CD4-positive, CD25-positive, alpha-beta regulatory T cell (primary cell): ENCODE measurements at regions not wholly inside any gene's neighbourhood (a gene's known extent, or its start where the extent isn't known, plus 50 kb on each side); places are given as distances from the start of the nearest gene placed in this dataset.
"Not testable (repeated sequence)": the region's sequence is repeated elsewhere in the genome, so short reads cannot be mapped to it uniquely, and the experiment has no call there.

Experiments
- ATAC-seq, 2 donors: fragments of 150-1000 bp; cut with Tn5 transposase; one replicate each; pipeline ENCODE4 v1.10.0; 2021; ENCODE audit warnings: low read depth in 2 of 2, moderate number of reproducible peaks in 2 of 2, moderate library complexity in 1 of 2
- DNase-seq, 3 donors: peaks; one replicate each; pipeline versions ENCODE4 v3.0.0 to v3.0.0-alpha.2; 2012 to 2022; ENCODE audit warnings: mixed read lengths in 1 of 3
- H3K27ac ChIP-seq: one replicate; pipeline ENCODE4 v1.7.0; 2013; ENCODE audit warnings: mild to moderate bottlenecking, low read length; ENCODE audit not compliant: insufficient read depth, poor library complexity, severe bottlenecking
- H3K27me3 ChIP-seq: one replicate; pipeline ENCODE4 v1.7.0; 2013; ENCODE audit warnings: low read length; ENCODE audit not compliant: control insufficient read depth, insufficient read depth
- H3K36me3 ChIP-seq: one replicate; pipeline ENCODE4 v1.7.0; 2013; ENCODE audit warnings: mild to moderate bottlenecking, low read length, moderate library complexity; ENCODE audit not compliant: control insufficient read depth, insufficient read depth
- H3K4me1 ChIP-seq: 2 replicates; pipeline ENCODE4 v1.7.0; 2013; ENCODE audit warnings: mild to moderate bottlenecking, low read length; ENCODE audit not compliant: insufficient read depth, control insufficient read depth, poor library complexity, severe bottlenecking
- H3K4me3 ChIP-seq: one replicate; pipeline ENCODE4 v1.7.0; 2013; ENCODE audit warnings: low read depth, mild to moderate bottlenecking, low read length, moderate library complexity
- H3K9me3 ChIP-seq, 2 experiments: 1 replicate in 1 of 2; 2 replicates in 1 of 2; pipeline ENCODE4 v1.7.0; 2013; ENCODE audit warnings: low read length in 2 of 2, mild to moderate bottlenecking in 1 of 2, moderate library complexity in 1 of 2; ENCODE audit not compliant: control insufficient read depth in 2 of 2
- H3K27ac Mint-ChIP-seq, 3 donors: one replicate each; pipeline ENCODE4 v1.8.0; 2020 to 2022; ENCODE audit warnings: mild to moderate bottlenecking in 3 of 3, mixed read lengths in 3 of 3, moderate library complexity in 2 of 3
- H3K27me3 Mint-ChIP-seq: one replicate; pipeline ENCODE4 v1.8.0; 2022; ENCODE audit warnings: mild to moderate bottlenecking, mixed read lengths
- H3K36me3 Mint-ChIP-seq: one replicate; pipeline ENCODE4 v1.8.0; 2020; ENCODE audit warnings: mixed read lengths
- H3K4me1 Mint-ChIP-seq, 4 donors: one replicate each; pipeline ENCODE4 v1.8.0; 2020 to 2022; ENCODE audit warnings: mixed read lengths in 4 of 4, mild to moderate bottlenecking in 1 of 4
- H3K4me3 Mint-ChIP-seq, 4 donors: one replicate each; pipeline ENCODE4 v1.8.0; 2020 to 2022; ENCODE audit warnings: mild to moderate bottlenecking in 4 of 4, mixed read lengths in 4 of 4, moderate library complexity in 3 of 4
- H3K9me3 Mint-ChIP-seq, 7 donors: one replicate each; pipeline ENCODE4 v1.8.0; 2020 to 2022; ENCODE audit warnings: mixed read lengths in 7 of 7, mild to moderate bottlenecking in 3 of 7, moderate library complexity in 2 of 7

- Mint-ChIP-seq H3K36me3 (no peaks in the 10 kb centered on the region), H3K27ac (no peak overlapping the region), H3K27me3 (no peaks in the 10 kb centered on the region), H3K4me3 (no peak overlapping the region), H3K4me1 (no peaks in the 10 kb centered on the region), H3K9me3 (no peaks in the 10 kb centered on the region)
- Histone ChIP-seq H3K27me3 (no peaks in the 10 kb centered on the region), H3K4me1 (no peaks in the 10 kb centered on the region), H3K4me3 (no peak overlapping the region), H3K27ac (no peak overlapping the region), H3K36me3 (no peaks in the 10 kb centered on the region), H3K9me3 (no peaks in the 10 kb centered on the region)
- no peak for ATAC-seq
- no peak for DNase-seq
Observed at GRCh38 chr6:91079969-91080368, 493.1 kb upstream of the MAP3K7 start.

- DNase-seq (no peak), ATAC-seq (no peak)
- Histone ChIP-seq H3K27ac (no peak overlapping the region), H3K36me3 (no peaks in the 10 kb centered on the region), H3K27me3 (no peaks in the 10 kb centered on the region), H3K4me3 (no peak overlapping the region), H3K9me3 (no peaks in the 10 kb centered on the region), H3K4me1 (no peaks in the 10 kb centered on the region)
- H3K4me1 Mint-ChIP-seq, result no peaks in the 10 kb centered on the region
- H3K9me3 Mint-ChIP-seq, result no peaks in the 10 kb centered on the region
- no peaks in the 10 kb centered on the region for H3K27me3 Mint-ChIP-seq
- no peak overlapping the region for H3K4me3 Mint-ChIP-seq
- H3K27ac Mint-ChIP-seq, result no peak overlapping the region
- H3K36me3 Mint-ChIP-seq, result no peaks in the 10 kb centered on the region
Observed at GRCh38 chr6:91075244-91075976, 488.5 kb upstream of the MAP3K7 start.

- Mint-ChIP-seq H3K4me3 (no peak overlapping the region), H3K36me3 (no peaks in the 10 kb centered on the region), H3K4me1 (no peaks in the 10 kb centered on the region), H3K27me3 (no peaks in the 10 kb centered on the region), H3K9me3 (peaks cover 0 to 7% (median 2%) of the 10 kb centered on the region in 7 donors), H3K27ac (no peak overlapping the region)
- DNase-seq, result no peak
- Histone ChIP-seq H3K4me1 (no peaks in the 10 kb centered on the region), H3K27me3 (no peaks in the 10 kb centered on the region), H3K27ac (no peak overlapping the region), H3K4me3 (no peak overlapping the region), H3K36me3 (no peaks in the 10 kb centered on the region), H3K9me3 (no peaks in the 10 kb centered on the region)
- no peak for ATAC-seq
Observed at GRCh38 chr6:91063362-91063761, 476.5 kb upstream of the MAP3K7 start.

GRCh38 chr6:91057689-91058088 lies 470.8 kb upstream of the MAP3K7 start:
- H3K27ac Mint-ChIP-seq, result no peak overlapping the region
- Histone ChIP-seq H3K27ac (no peak overlapping the region), H3K36me3 (no peaks in the 10 kb centered on the region), H3K9me3 (peaks cover 0 to 3% of the 10 kb centered on the region in 2 experiments), H3K27me3 (no peaks in the 10 kb centered on the region), H3K4me1 (no peaks in the 10 kb centered on the region), H3K4me3 (no peak overlapping the region)
- no peaks in the 10 kb centered on the region for H3K27me3 Mint-ChIP-seq
- H3K36me3 Mint-ChIP-seq, result no peaks in the 10 kb centered on the region
- no peak for ATAC-seq
- no peak for DNase-seq
- H3K9me3 Mint-ChIP-seq, result peaks cover 0 to 13% (median 5%) of the 10 kb centered on the region in 7 donors
- no peaks in the 10 kb centered on the region for H3K4me1 Mint-ChIP-seq
- H3K4me3 Mint-ChIP-seq, result no peak overlapping the region

- peaks cover 0 to 3% of the 10 kb centered on the region in 2 experiments for H3K9me3 ChIP-seq
- DNase-seq (no peak), ATAC-seq (no peak)
- no peaks in the 10 kb centered on the region for H3K4me1 ChIP-seq
- Mint-ChIP-seq H3K4me3 (no peak overlapping the region), H3K27me3 (no peaks in the 10 kb centered on the region), H3K4me1 (no peaks in the 10 kb centered on the region), H3K27ac (no peak overlapping the region), H3K36me3 (no peaks in the 10 kb centered on the region), H3K9me3 (peaks cover 0 to 13% (median 4%) of the 10 kb centered on the region in 7 donors)
- H3K27me3 ChIP-seq, result no peaks in the 10 kb centered on the region
- no peak overlapping the region for H3K27ac ChIP-seq
- no peaks in the 10 kb centered on the region for H3K36me3 ChIP-seq
- H3K4me3 ChIP-seq, result no peak overlapping the region
Observed at GRCh38 chr6:91055959-91056358, 469.1 kb upstream of the MAP3K7 start.

- not testable (repeated sequence) for H3K36me3 Mint-ChIP-seq, H3K27me3 Mint-ChIP-seq, DNase-seq, H3K27ac Mint-ChIP-seq, H3K27me3 ChIP-seq, H3K4me1 ChIP-seq, H3K4me3 ChIP-seq, H3K9me3 ChIP-seq, H3K4me3 Mint-ChIP-seq, H3K4me1 Mint-ChIP-seq, H3K36me3 ChIP-seq, H3K27ac ChIP-seq, ATAC-seq
- H3K9me3 Mint-ChIP-seq, result peaks cover 0 to 13% (median 3%) of the 10 kb centered on the region in 7 donors
Observed at GRCh38 chr6:91052473-91053450, 465.9 kb upstream of the MAP3K7 start.

- Histone ChIP-seq H3K4me1 (no peaks in the 10 kb centered on the region), H3K36me3 (no peaks in the 10 kb centered on the region), H3K4me3 (no peak overlapping the region), H3K27me3 (no peaks in the 10 kb centered on the region), H3K9me3 (no peaks in the 10 kb centered on the region), H3K27ac (no peak overlapping the region)
- Mint-ChIP-seq H3K27me3 (no peaks in the 10 kb centered on the region), H3K4me3 (no peak overlapping the region), H3K9me3 (peaks cover 0 to 2% (median 0%) of the 10 kb centered on the region in 7 donors), H3K36me3 (no peaks in the 10 kb centered on the region), H3K27ac (no peak overlapping the region), H3K4me1 (no peaks in the 10 kb centered on the region)
- ATAC-seq (no peak), DNase-seq (no peak)
Observed at GRCh38 chr6:91045161-91045560, 458.3 kb upstream of the MAP3K7 start.
